HG03039 (cell line): ENCODE measurements at regions not wholly inside any gene's neighbourhood (a gene's known extent, or its start where the extent isn't known, plus 50 kb on each side); places are given as distances from the start of the nearest gene placed in this dataset.
"Not testable (repeated sequence)": the region's sequence is repeated elsewhere in the genome, so short reads cannot be mapped to it uniquely, and the experiment has no call there.

Source experiments
- ATAC-seq: cut with Tn5 transposase; IDR thresholded peaks from one replicate; pipeline ENCODE4 v1.9.1; 2021; ENCODE audit warnings: mild to moderate bottlenecking, moderate library complexity; ENCODE audit not compliant: unreplicated experiment

DNA sequence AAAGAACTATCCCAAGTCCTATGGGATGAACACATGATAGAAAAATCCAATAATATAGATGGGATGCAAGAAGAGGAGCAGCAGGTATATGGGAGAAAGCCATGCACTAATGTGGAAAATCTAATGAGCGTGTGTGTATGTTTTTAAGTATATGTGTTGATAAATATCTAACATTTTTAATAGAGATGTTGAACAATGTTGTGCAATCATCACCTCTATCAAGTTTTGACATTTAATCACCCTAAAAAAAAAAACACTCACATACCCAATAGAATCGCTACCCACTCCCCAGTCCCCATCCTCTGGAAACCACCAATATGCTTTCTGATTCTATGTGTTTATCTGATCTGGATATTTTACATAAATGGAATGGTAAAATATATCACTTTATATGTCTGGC is 983.7 kb downstream of the SUCLG1 start:
- ATAC-seq = no peak

DNA sequence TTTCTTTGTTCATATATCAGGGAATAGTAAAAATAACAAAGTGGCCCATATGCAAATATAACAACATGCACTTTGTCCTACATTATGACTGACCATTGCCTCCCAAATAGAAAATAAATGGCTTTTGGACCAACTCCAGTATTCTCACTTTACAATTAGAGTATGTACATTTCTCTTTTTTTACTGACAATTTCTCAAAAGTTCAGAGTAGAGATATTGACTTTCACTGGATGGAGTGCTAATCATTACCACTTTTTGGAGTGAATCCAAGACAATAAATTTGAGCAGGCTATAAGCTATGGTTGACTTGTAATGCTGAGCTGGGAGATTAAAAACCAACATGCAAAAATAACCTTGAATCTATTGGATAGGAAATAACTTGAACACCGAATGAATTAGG is 987.4 kb downstream of the SUCLG1 start:
- no peak for ATAC-seq

DNA sequence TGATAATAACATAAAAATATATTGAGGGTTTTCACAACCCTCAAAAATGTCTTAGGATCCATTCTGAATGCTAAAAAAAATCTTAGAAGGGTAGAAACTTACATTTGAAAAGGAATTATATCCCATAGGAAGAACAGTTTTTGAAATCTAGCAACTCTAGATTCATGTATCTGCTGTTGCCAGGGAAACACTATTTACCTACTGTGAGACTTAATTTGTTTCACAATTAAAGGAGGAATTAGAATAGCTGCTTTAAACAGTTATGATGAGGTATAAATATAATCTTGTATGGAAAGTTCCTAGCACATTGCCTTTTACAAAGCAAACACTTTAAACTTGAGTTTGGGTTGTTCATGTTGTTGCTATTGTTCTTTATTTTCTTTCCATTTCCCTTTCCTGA is 988.2 kb downstream of the SUCLG1 start:
- no peak for ATAC-seq

DNA sequence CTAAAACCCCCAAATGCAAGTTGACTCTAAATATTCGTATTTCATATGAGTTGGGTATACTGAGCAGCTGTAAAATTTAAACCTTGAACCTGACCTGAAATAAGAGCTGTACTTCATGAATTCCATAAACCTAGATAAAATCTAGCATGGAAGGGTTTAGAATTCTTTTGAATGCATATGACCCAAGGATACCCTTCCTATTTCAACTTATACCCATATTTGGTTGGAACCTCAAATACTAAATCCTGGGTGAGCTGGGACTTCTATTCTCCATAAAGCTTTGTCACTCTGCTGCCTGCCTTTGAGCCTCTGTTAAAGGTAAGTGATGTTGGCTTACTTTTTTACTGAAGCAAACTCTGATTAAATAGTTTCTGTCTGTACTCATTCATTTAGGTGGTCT is 994.6 kb downstream of the SUCLG1 start:
- no peak for ATAC-seq

GRCh38 chr2:83462881-83463280 is 996.2 kb downstream of the SUCLG1 start:
- no peak for ATAC-seq

DNA sequence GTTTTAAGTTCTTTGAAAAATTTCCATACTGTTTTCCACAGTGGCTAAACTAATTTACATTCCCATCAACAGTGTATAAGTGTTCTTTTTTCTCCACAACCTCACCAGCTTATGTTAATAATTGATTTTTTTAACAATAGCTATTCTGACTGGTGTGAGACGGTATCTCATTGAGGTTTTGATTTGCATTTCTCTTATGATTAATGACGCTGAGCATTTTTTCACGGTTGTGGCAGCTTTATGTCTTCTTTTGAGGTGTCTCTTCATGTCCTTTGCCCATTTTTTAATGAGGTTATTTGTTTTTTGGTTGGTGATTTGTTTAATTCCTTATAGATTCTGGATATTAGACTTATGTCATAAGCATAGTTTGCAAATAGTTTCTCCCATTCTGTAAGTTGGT is 997.9 kb downstream of the SUCLG1 start:
- no peak for ATAC-seq

DNA sequence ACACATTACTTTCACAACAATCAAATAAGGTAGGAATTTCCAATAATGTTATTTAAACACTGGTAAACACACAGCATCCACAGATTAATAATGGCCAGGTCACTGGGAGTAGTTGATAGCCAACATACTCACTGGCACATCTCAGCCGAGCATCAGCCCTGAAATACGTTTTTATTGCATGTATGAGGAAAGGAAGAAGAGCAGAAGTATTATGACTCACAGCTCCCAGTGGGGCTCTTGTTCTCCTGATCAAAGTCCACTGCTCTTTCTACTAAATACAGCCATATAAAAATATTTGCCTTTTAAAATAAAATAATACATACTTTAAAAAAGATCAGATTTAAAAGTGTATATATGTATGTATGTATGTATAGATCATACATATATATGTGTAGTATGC is 999.6 kb downstream of the SUCLG1 start:
- no peak for ATAC-seq

- ATAC-seq = no peak
Measured at GRCh38 chr2:83435989-83436388, 1023.1 kb downstream of the SUCLG1 start.

GRCh38 chr2:83420993-83421392 is 1038.1 kb downstream of the SUCLG1 start:
- ATAC-seq = no peak

DNA sequence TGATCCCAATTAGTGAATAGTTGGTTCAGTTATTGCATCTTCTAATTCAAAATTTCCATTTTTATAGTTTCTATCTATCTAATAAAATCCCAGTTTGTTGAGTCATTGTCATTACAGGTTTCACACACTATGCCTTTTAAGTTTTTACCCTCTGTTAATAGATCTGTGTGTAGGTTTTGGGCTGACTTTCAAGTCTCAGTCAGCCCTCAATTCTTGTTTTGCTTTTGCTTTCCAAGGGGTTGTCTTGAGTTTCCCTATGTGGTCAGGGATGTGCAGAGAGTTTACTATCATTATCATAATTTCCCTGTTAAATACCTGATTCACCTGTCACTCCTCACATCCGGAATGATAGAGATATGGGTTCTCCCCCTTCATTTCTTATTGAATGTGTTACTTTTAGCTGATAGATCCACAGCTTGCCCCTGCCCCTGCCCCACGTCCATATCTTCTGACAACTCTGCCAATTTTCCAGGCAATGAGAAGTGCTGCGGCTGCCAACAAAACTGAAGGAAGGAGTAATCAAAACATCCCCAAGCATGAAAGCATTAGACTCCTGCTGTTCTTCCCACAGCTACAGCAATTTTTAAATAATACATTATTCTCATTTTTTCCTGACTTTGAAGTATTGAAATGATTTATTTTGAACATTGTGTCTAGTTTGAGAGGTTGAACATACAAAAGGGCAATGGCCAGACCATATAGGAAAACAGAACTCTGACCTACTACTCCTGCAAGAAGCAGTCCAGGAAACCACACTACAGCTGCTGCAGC is 1064.8 kb downstream of the SUCLG1 start:
- no peak for ATAC-seq

- no peak for ATAC-seq
Measured at GRCh38 chr2:83388804-83389203, 1070.3 kb downstream of the SUCLG1 start.

DNA sequence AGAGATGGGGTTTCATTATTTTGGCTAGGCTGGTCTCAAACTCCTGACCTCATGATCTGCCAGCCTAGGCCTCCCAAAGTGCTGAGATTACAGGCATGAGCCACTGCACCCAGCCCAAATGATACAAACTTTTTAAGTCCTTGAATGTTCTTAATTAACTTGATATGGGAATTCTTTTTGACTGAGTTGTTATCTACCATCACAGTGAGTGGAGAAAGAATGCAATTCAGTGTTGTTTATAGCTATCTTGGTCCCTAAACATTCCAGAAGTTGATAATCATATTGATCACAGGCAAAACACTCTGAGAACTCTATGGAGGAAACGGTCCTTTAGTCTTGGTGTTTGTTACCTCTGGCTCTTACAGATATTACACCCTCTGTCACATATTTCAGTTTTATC is 1072.5 kb downstream of the SUCLG1 start:
- no peak for ATAC-seq

DNA sequence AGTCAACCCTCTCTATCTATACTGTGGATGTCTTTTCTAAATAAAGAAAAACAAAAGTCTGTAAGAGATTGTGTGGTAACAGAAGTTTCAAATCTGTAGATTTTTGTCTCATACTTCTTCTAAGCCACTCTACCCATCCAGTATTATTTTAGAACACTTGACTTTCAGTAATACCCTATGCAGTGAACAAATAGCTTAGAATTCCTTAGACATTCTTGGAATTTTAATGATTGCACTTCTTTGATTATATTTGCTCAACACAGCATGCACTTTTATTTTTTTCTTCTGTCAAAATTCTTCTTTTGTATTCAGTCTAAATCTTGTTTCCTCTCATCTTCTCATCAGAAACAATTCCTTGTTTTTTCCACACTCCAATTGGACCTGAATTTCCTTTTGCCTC is 1080.2 kb downstream of the SUCLG1 start:
- ATAC-seq = no peak

- ATAC-seq = no peak
Measured at GRCh38 chr2:83376731-83377130, 1082.3 kb downstream of the SUCLG1 start.

DNA sequence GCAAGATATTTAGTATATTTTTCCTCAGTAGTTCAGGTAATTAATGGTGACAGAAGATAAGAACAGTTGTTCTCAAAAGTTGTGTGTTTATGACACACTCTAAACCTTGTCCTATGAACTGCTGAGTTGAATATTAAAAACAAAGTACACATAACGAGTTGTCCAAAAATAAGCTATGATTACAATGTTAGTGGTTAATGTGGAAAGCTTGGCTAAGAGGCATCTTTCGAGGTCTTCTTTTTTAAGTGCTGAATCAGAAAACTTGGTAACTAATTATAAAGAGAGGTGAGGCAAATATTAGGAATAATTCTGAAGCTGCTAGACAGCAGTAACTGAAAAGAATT is 1088.7 kb downstream of the SUCLG1 start:
- no peak for ATAC-seq

- no peak for ATAC-seq
Measured at GRCh38 chr2:83369601-83370418, 1089.3 kb downstream of the SUCLG1 start.

DNA sequence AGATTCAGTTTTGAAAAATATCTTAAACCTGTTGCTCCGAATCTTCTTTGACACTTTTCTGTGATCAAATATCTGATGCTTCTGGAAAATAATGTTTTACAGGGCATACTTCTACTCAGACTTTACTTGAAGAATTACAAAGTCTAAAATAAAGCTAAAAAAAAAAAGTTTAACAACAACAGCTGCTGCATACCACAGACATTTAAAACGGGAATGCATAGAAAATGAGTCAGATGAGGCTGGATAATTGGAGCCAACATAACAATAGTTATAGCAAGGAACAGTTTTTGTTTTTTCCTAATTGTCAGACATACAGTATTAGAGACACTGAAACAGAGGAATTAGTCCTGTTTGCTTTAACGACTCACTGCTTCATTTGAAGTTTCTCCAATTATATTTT is 1090.2 kb downstream of the SUCLG1 start:
- no peak for ATAC-seq

DNA sequence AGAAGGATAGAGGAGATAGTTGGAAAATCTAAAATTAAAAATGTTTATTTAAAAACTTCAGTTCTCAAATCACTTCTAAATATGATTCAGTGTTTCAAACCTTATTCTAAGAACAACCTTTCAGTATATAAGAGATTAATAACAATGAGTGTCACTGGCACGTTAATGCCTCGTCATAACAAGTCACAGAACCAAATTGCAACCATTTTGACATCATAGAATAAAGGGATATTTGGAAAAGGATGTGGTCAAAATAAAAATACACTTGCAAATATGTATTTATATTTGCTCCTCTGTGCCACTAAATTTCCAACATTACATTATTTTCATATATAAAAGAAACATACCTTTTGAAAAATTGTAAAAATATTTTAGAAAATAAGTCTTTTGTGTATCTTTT is 1090.6 kb downstream of the SUCLG1 start:
- ATAC-seq = no peak

DNA sequence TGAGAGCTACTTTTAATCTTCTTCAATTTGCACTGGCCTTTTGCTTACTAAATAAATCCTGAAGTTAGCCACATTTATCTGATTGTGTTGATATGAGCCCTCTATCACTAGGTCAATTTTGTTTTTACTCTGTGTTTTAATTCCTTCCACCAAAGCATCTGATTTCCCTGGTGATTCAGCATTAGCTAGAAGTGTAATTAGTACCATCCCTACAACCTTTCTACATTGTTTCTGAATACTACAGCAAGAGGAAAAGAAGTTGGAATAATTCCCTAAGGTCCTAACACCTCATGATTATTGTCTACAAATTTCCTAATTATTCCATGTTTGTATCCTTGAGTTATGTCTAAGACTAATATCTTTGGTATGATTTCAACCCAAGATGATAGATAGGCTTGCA is 1093.6 kb downstream of the SUCLG1 start:
- ATAC-seq = no peak

DNA sequence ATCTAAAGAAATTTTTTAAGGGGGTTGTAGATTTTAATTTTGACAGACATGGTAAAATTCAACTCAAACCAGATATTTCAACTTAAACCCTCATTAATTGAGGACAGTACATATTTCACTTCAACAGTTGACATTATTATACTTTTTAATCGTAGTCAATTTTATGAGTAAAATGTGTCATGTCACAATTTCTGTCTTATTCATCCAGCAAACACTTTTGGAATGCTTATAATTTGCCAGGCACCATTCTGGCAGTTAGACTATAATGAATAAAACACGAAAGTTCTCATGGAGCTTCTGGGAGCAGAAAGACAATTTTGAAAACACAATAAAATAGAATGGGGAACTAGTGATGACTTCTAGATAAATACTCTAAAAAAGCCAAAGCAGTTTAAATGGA is 1094.8 kb downstream of the SUCLG1 start:
- ATAC-seq = no peak

GRCh38 chr2:83363138-83363537 is 1095.9 kb downstream of the SUCLG1 start:
- ATAC-seq = not testable (repeated sequence)

DNA sequence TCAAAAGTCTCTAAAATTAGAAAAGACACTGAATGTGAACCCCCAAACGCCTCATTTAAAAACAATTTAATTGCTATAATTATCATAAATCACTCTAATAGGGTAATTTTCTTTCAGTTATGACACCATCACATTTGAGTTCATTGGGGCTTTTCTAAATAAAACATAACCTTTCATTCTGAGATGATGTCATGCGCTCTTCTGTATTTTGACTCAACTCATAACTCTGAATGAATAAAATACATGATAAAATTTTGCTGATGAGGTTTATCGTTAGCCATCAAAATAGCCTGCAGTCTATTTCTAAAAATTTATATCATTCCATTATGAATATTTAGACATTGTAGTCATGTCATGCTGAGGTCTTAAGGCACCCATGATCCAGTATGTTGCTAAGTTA is 1099.7 kb downstream of the SUCLG1 start:
- no peak for ATAC-seq
